HG03457 (cell line): ENCODE measurements at regions not wholly inside any gene's neighbourhood (a gene's known extent, or its start where the extent isn't known, plus 50 kb on each side); places are given as distances from the start of the nearest gene placed in this dataset.

Experiments used
- ATAC-seq: cut with Tn5 transposase; IDR thresholded peaks from one replicate; pipeline ENCODE4 v1.9.1; 2021; ENCODE audit warnings: moderate number of reproducible peaks; ENCODE audit not compliant: unreplicated experiment

GRCh38 chr10:4590807-4591206 lies 235.2 kb upstream of the AKR1E2 start:
- ATAC-seq = no peak

- no peak for ATAC-seq
These were observed 237.2 kb upstream of the AKR1E2 start for GRCh38 chr10:4588824-4589223.

GRCh38 chr10:4587466-4587865 lies 238.5 kb upstream of the AKR1E2 start:
- no peak for ATAC-seq

GRCh38 chr10:4586776-4587175 lies 239.2 kb upstream of the AKR1E2 start:
- ATAC-seq = no peak

GRCh38 chr10:4581929-4582328 lies 244.1 kb upstream of the AKR1E2 start:
- no peak for ATAC-seq

GRCh38 chr10:4579844-4580243 lies 246.2 kb upstream of the AKR1E2 start:
- no peak for ATAC-seq

GRCh38 chr10:4576206-4576605 lies 249.8 kb upstream of the AKR1E2 start:
- no peak for ATAC-seq

- ATAC-seq = no peak
These were observed 256.9 kb upstream of the AKR1E2 start for GRCh38 chr10:4569151-4569550.

- ATAC-seq = no peak
These were observed 257.3 kb upstream of the AKR1E2 start for GRCh38 chr10:4568731-4569130.

GRCh38 chr10:4568086-4568485 lies 257.9 kb upstream of the AKR1E2 start:
- ATAC-seq = no peak

- ATAC-seq = no peak
These were observed 258.4 kb upstream of the AKR1E2 start for GRCh38 chr10:4567637-4568036.

GRCh38 chr10:4566011-4566410 lies 260.0 kb upstream of the AKR1E2 start:
- no peak for ATAC-seq

- no peak for ATAC-seq
These were observed 264.7 kb upstream of the AKR1E2 start for GRCh38 chr10:4561296-4561695.

- no peak for ATAC-seq
These were observed 268.5 kb upstream of the AKR1E2 start for GRCh38 chr10:4557469-4557868.

- ATAC-seq = no peak
These were observed 269.5 kb upstream of the AKR1E2 start for GRCh38 chr10:4556527-4556926.

- no peak for ATAC-seq
These were observed 270.1 kb upstream of the AKR1E2 start for GRCh38 chr10:4555920-4556319.

GRCh38 chr10:4549139-4549653 lies 276.8 kb upstream of the AKR1E2 start:
- no peak for ATAC-seq

GRCh38 chr10:4546931-4547330 lies 279.1 kb upstream of the AKR1E2 start:
- no peak for ATAC-seq

GRCh38 chr10:4546500-4546899 lies 279.5 kb upstream of the AKR1E2 start:
- ATAC-seq = no peak

GRCh38 chr10:4545062-4545461 lies 280.9 kb upstream of the AKR1E2 start:
- no peak for ATAC-seq

GRCh38 chr10:4543938-4544533 lies 282.0 kb upstream of the AKR1E2 start:
- ATAC-seq = no peak

- ATAC-seq = no peak
These were observed 284.7 kb upstream of the AKR1E2 start for GRCh38 chr10:4541292-4541691.

GRCh38 chr10:4538016-4538415 lies 288.0 kb upstream of the AKR1E2 start:
- ATAC-seq = no peak
